OCI-LY7 (cell line): ENCODE measurements at regions not wholly inside any gene's neighbourhood (a gene's known extent, or its start where the extent isn't known, plus 50 kb on each side); places are given as distances from the start of the nearest gene placed in this dataset.

ENCODE experiments used
- CTCF ChIP-seq: fragments of 200-600 bp; sonication (generic); conservative IDR thresholded peaks from 2 replicates; pipeline ENCODE4 v1.5.1; 2014; ENCODE audit warnings: mild to moderate bottlenecking, antibody characterized with exemption, low read length, moderate library complexity, mixed read lengths
- EZH2phosphoT487 ChIP-seq: fragments of 200-600 bp; sonication (generic); IDR thresholded peaks from 2 replicates; pipeline ENCODE4 v1.6.1; 2018; ENCODE audit warnings: low read depth, borderline replicate concordance, mild to moderate bottlenecking, mixed run types, antibody characterized with exemption, low read length, moderate library complexity, mixed read lengths

GRCh38 chr22:48834404-48834803 is 993.3 kb downstream of the BRD1 start:
- no peak for TF ChIP-seq CTCF
- no peak for TF ChIP-seq EZH2phosphoT487
